Fibroblast of villous mesenchyme (primary cell): ENCODE measurements at regions not wholly inside any gene's neighbourhood (a gene's known extent, or its start where the extent isn't known, plus 50 kb on each side); places are given as distances from the start of the nearest gene placed in this dataset.
A peak's percentile ranks its signal among the peaks of the same experiment; 100 is the strongest.

Experiments
- DNase-seq: peaks from one replicate; pipeline ENCODE4 v3.0.0-alpha.2; 2010; ENCODE audit warnings: low read depth
- H3K4me3 ChIP-seq: 2 replicates; pipeline ENCODE4 v1.5.1; 2011; ENCODE audit warnings: low read depth, mild to moderate bottlenecking, low read length
- CTCF ChIP-seq: IDR thresholded peaks from 2 replicates; pipeline ENCODE4 v1.5.1; 2012; ENCODE audit warnings: low read depth, mild to moderate bottlenecking, low read length; ENCODE audit not compliant: insufficient read depth

GRCh38 chr9:108756746-108757490 lies 98.9 kb downstream of the ACTL7B start:
- no peak overlapping the region for H3K4me3 ChIP-seq
- DNase-seq, result no peak
- peak; percentile 27 for TF ChIP-seq CTCF

- H3K4me3 ChIP-seq, result no peak overlapping the region
- no peak for DNase-seq
- TF ChIP-seq CTCF, result no peak
Observed at GRCh38 chr9:108755979-108756378, 99.8 kb downstream of the ACTL7B start.

- no peak overlapping the region for H3K4me3 ChIP-seq
- no peak for DNase-seq
- TF ChIP-seq CTCF, result no peak
Observed at GRCh38 chr9:108751369-108751768, 104.4 kb downstream of the ACTL7B start.

- no peak for TF ChIP-seq CTCF
- no peak for DNase-seq
Observed at GRCh38 chr9:108750661-108751215, 105.0 kb downstream of the ACTL7B start.

GRCh38 chr9:108748776-108749175 lies 107.0 kb downstream of the ACTL7B start:
- TF ChIP-seq CTCF, result no peak
- H3K4me3 ChIP-seq, result no peak overlapping the region
- DNase-seq, result no peak

More at GRCh38 chr9:108750661-108751215, 105.0 kb downstream of the ACTL7B start:
- no peak overlapping the region for H3K4me3 ChIP-seq

- no peak for TF ChIP-seq CTCF
- DNase-seq, result no peak
- H3K4me3 ChIP-seq, result no peak overlapping the region
Observed at GRCh38 chr9:108746864-108747263, 108.9 kb downstream of the ACTL7B start.
